OCI-LY3 (cell line): ENCODE measurements at regions not wholly inside any gene's neighbourhood (a gene's known extent, or its start where the extent isn't known, plus 50 kb on each side); places are given as distances from the start of the nearest gene placed in this dataset.

ENCODE experiments used
- H2AFZ ChIP-seq: fragments of 200-600, 300-600 bp; shearing (Covaris generic); 2 replicates; pipeline ENCODE4 v1.6.0; 2014; ENCODE audit warnings: antibody characterized with exemption, low read depth, low read length
- H3K27ac ChIP-seq: fragments of 200-600, 300-600 bp; sonication (generic); 2 replicates; pipeline ENCODE4 v1.5.1; 2014; ENCODE audit warnings: mild to moderate bottlenecking, low read length, moderate library complexity, mixed read lengths
- H3K27me3 ChIP-seq: fragments of 200-600, 300-600 bp; sonication (generic); 2 replicates; pipeline ENCODE4 v1.6.1; 2014; ENCODE audit warnings: low read depth, low read length, mixed read lengths
- H3K36me3 ChIP-seq: fragments of 200-600, 300-600 bp; sonication (generic); replicated peaks from 2 replicates; pipeline ENCODE3; 2014; ENCODE audit warnings: low read depth, low read length, mixed read lengths
- H3K4me1 ChIP-seq: fragments of 300-600, 200-600 bp; sonication (generic); 2 replicates; pipeline ENCODE4 v1.6.1; 2014; ENCODE audit warnings: low read length, mixed read lengths
- H3K4me2 ChIP-seq: fragments of 200-600, 300-600 bp; sonication (generic); 2 replicates; pipeline ENCODE4 v1.6.1; 2014; ENCODE audit warnings: low read length, mixed read lengths
- H3K4me3 ChIP-seq: fragments of 300-600, 200-600 bp; sonication (generic); 2 replicates; pipeline ENCODE4 v1.5.1; 2014; ENCODE audit warnings: antibody characterized with exemption, mild to moderate bottlenecking, low read length, moderate library complexity
- H3K79me2 ChIP-seq: fragments of 300-600, 200-600 bp; shearing (Covaris generic); 2 replicates; pipeline ENCODE4 v1.6.1; 2014; ENCODE audit warnings: mild to moderate bottlenecking, low read length, mixed read lengths
- H3K9ac ChIP-seq: fragments of 300-600, 200-600 bp; shearing (Covaris generic); 2 replicates; pipeline ENCODE4 v1.6.0; 2014; ENCODE audit warnings: mild to moderate bottlenecking, low read length, moderate library complexity
- H3K9me3 ChIP-seq: fragments of 200-600, 300-600 bp; shearing (Covaris generic); 2 replicates; pipeline ENCODE4 v1.6.1; 2014; ENCODE audit warnings: low read length, mixed read lengths; ENCODE audit not compliant: insufficient read depth
- H4K20me1 ChIP-seq: fragments of 200-600, 300-600 bp; sonication (generic); 2 replicates; pipeline ENCODE4 v1.6.1; 2016; ENCODE audit warnings: low read length, mixed read lengths; ENCODE audit not compliant: insufficient read depth
- CTCF ChIP-seq: fragments of 200-600, 300-600 bp; sonication (generic); IDR thresholded peaks from 2 replicates; pipeline ENCODE4 v1.5.1; 2014; ENCODE audit warnings: antibody characterized with exemption, low read length, low read depth
- EZH2phosphoT487 ChIP-seq: fragments of 200-600 bp; shearing (Covaris generic); IDR thresholded peaks from 2 replicates; pipeline ENCODE4 v1.6.1; 2018; ENCODE audit warnings: antibody characterized with exemption, mixed run types, low read depth

DNA sequence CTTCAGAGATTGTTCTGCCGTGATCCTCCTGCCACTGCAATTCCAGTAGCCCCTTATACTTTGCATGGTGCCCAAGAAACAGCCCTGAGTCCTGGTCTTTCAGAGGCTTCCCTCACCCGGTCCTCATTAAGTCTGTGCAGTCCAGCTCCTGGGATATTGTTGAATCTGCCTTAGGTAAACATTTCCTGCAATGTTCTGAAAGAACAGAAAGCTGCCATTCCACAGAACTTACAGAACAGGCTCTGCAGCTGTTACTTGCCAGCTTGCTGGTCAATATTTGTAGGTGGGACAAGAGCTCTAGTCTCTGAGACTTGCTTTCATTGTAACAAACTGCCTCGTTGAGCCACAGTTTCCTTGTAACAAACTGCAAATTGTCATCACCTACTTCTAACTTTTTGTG lies 115.0 kb upstream of the KIF5B start:
- no peak overlapping the region for H3K27ac ChIP-seq
- H3K4me2 ChIP-seq: no peak overlapping the region
- no peaks in the 10 kb centered on the region for H4K20me1 ChIP-seq
- no peak overlapping the region for H3K4me3 ChIP-seq
- no peaks in the 10 kb centered on the region for H3K79me2 ChIP-seq
- H3K36me3 ChIP-seq: no peaks in the 10 kb centered on the region
- H3K9me3 ChIP-seq: no peaks in the 10 kb centered on the region
- H2AFZ ChIP-seq: no peak overlapping the region
- H3K9ac ChIP-seq: no peak overlapping the region
- H3K4me1 ChIP-seq: no peaks in the 10 kb centered on the region
- H3K27me3 ChIP-seq: no peaks in the 10 kb centered on the region
- TF ChIP-seq CTCF: no peak

DNA sequence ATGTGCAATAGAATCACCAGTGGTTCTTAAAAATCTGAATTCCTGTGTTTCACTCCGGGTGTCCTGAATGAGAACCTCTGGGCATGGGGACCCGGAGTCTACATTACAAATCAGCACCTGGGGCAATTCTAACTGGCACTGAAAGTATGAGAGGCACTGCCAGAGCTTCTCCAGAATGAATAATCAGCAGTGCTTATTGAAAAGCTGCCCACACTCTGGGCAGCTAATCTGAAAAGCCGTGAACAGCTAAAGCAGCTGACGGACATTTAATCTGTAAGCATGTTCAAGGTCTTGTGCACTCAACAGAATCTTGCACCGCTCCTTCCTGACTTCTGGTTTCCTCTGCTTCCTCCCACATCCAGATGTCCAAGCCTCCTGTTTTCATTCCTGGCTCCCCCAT lies 113.3 kb upstream of the KIF5B start:
- no peak for TF ChIP-seq EZH2phosphoT487
- TF ChIP-seq CTCF: no peak
- Histone ChIP-seq H3K79me2 (no peaks in the 10 kb centered on the region), H3K4me1 (no peaks in the 10 kb centered on the region), H4K20me1 (no peaks in the 10 kb centered on the region), H3K27me3 (no peaks in the 10 kb centered on the region), H2AFZ (no peak overlapping the region), H3K27ac (no peak overlapping the region), H3K4me3 (no peak overlapping the region), H3K9me3 (no peaks in the 10 kb centered on the region), H3K36me3 (no peaks in the 10 kb centered on the region), H3K9ac (no peak overlapping the region), H3K4me2 (no peak overlapping the region)

DNA sequence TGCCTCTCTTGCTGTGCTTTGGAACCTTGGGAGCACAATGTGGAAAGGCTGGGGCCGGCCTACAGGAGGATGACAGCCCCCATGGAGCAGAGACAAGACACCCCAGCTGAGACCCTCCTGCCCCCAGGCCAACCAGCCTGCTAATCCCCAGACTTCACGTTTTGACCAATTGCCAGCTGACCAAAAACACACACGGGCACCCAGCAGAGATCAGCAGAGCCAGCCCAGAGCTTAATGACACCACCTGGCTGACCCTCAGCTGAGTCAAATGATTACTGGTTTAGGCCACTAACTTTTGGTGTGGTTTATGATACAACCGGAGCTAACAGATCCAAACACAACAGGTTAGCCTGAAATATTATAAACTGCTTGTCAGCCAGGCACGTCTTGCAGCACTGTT lies 111.2 kb upstream of the KIF5B start:
- H3K79me2 ChIP-seq: no peaks in the 10 kb centered on the region
- no peaks in the 10 kb centered on the region for H3K27me3 ChIP-seq
- no peak overlapping the region for H3K4me3 ChIP-seq
- H3K4me1 ChIP-seq: no peaks in the 10 kb centered on the region
- no peak overlapping the region for H2AFZ ChIP-seq
- TF ChIP-seq EZH2phosphoT487: no peak
- TF ChIP-seq CTCF: no peak
- no peak overlapping the region for H3K4me2 ChIP-seq
- H3K9ac ChIP-seq: no peak overlapping the region
- no peaks in the 10 kb centered on the region for H4K20me1 ChIP-seq
- no peaks in the 10 kb centered on the region for H3K9me3 ChIP-seq
- no peak overlapping the region for H3K27ac ChIP-seq
- no peaks in the 10 kb centered on the region for H3K36me3 ChIP-seq

- H3K27me3 ChIP-seq: no peaks in the 10 kb centered on the region
- no peak overlapping the region for H3K27ac ChIP-seq
- no peaks in the 10 kb centered on the region for H4K20me1 ChIP-seq
- no peak overlapping the region for H3K4me2 ChIP-seq
- no peaks in the 10 kb centered on the region for H3K79me2 ChIP-seq
- H3K9ac ChIP-seq: no peak overlapping the region
- TF ChIP-seq CTCF (no peak), EZH2phosphoT487 (no peak)
- no peaks in the 10 kb centered on the region for H3K4me1 ChIP-seq
- H2AFZ ChIP-seq: no peak overlapping the region
- no peaks in the 10 kb centered on the region for H3K9me3 ChIP-seq
- no peak overlapping the region for H3K4me3 ChIP-seq
- H3K36me3 ChIP-seq: no peaks in the 10 kb centered on the region
Measured at GRCh38 chr10:32166365-32166764, 110.1 kb upstream of the KIF5B start.
